ENCODE measurements at regions not wholly inside any gene's neighbourhood (a gene's known extent, or its start where the extent isn't known, plus 50 kb on each side); places are given as distances from the start of the nearest gene placed in this dataset.
"Not testable (repeated sequence)": the region's sequence is repeated elsewhere in the genome, so short reads cannot be mapped to it uniquely, and the experiment has no call there.

DNA sequence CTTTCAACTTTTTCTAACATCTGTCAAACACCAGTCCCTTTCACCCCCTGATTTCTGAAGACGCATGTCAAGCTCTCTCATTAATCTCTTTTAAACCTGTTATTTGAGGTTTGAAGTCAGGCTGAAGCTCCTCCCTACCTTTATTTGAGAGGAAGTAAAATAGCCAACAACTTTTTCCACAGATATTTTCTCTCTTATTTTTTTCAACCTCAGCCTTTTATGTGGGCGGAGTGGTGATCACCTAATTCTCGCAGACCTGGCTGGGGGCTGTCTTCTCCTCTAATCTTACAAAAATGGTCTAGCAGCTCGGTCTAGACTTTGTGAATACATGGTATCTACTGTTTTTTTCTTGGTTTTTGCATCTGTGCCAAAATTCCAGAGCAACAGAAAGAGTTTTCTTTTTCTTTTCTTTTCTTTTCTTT, 395.7 kb upstream of the ACTBL2 start:
- Histone ChIP-seq H3K27ac (no peak overlapping the region), H3K36me3 (replicated peaks in 1 of 2; ENCODE audit: insufficient read depth in 1 of 2, low read depth in 2 of 2) (no peaks in the 10 kb centered on the region), H3K4me3 (no peak overlapping the region), H3K9me3 (no peaks in the 10 kb centered on the region), H3K4me1 (no peaks in the 10 kb centered on the region), H3K27me3 (no peaks in the 10 kb centered on the region)
- TF ChIP-seq, protein P1, sequence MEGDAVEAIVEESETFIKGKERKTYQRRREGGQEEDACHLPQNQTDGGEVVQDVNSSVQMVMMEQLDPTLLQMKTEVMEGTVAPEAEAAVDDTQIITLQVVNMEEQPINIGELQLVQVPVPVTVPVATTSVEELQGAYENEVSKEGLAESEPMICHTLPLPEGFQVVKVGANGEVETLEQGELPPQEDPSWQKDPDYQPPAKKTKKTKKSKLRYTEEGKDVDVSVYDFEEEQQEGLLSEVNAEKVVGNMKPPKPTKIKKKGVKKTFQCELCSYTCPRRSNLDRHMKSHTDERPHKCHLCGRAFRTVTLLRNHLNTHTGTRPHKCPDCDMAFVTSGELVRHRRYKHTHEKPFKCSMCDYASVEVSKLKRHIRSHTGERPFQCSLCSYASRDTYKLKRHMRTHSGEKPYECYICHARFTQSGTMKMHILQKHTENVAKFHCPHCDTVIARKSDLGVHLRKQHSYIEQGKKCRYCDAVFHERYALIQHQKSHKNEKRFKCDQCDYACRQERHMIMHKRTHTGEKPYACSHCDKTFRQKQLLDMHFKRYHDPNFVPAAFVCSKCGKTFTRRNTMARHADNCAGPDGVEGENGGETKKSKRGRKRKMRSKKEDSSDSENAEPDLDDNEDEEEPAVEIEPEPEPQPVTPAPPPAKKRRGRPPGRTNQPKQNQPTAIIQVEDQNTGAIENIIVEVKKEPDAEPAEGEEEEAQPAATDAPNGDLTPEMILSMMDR (IDR thresholded peaks at IDR 0.05), result no peak
- no peak for TF ChIP-seq POLR2A (IDR thresholded peaks at IDR 0.05)
- intact Hi-C loops (cut with DNase I), result no loop called here
- ATAC-seq, result no peak
- no peak for DNase-seq
- 70 to 79% methylated on average over 4 of the region's 4 CpGs for WGBS, 2 donors

GRCh38 chr5:57871496-57871895, 388.9 kb upstream of the ACTBL2 start:
- ATAC-seq (no peak), DNase-seq (no peak)
- no peak overlapping the region for H3K4me3 ChIP-seq
- 86% methylated on average over 1 of the region's 1 CpG for WGBS, 2 donors
- H3K36me3 ChIP-seq (replicated peaks in 1 of 2; ENCODE audit: insufficient read depth in 1 of 2, low read depth in 2 of 2), result no peaks in the 10 kb centered on the region
- no peaks in the 10 kb centered on the region for H3K9me3 ChIP-seq
- intact Hi-C loops (cut with DNase I), result no loop called here
- no peaks in the 10 kb centered on the region for H3K4me1 ChIP-seq
- TF ChIP-seq, protein P1 (IDR thresholded peaks at IDR 0.05), result no peak
- TF ChIP-seq POLR2A (IDR thresholded peaks at IDR 0.05), result no peak
- H3K27ac ChIP-seq, result no peak overlapping the region
- no peaks in the 10 kb centered on the region for H3K27me3 ChIP-seq

DNA sequence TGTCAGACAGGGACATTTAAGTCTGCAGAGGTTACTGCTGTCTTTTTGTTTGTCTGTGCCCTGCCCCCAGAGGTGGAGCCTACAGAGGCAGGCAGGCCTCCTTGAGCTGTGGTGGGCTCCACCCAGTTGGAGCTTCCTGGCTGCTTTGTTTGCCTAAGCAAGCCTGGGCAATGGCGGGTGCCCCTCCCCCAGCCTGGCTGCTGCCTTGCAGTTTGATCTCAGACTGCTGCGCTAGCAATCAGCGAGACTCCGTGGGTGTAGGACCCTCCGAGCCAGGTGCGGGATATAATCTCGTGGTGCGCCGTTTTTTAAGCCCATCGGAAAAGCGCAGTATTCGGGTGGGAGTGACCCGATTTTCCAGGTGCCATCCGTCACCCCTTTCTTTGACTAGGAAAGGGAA, 387.7 kb upstream of the ACTBL2 start:
- H3K4me1 ChIP-seq; H3K36me3 ChIP-seq (replicated peaks in 1 of 2; ENCODE audit: insufficient read depth in 1 of 2, low read depth in 2 of 2); H3K4me3 ChIP-seq; H3K27ac ChIP-seq; DNase-seq; H3K9me3 ChIP-seq; H3K27me3 ChIP-seq; ATAC-seq; intact Hi-C loops (cut with DNase I): not testable (repeated sequence)
- 83% methylated on average over 6 of the region's 14 CpGs; no CpG with 5 or more reads in 1 of the 2 donors for WGBS, 2 donors

DNA sequence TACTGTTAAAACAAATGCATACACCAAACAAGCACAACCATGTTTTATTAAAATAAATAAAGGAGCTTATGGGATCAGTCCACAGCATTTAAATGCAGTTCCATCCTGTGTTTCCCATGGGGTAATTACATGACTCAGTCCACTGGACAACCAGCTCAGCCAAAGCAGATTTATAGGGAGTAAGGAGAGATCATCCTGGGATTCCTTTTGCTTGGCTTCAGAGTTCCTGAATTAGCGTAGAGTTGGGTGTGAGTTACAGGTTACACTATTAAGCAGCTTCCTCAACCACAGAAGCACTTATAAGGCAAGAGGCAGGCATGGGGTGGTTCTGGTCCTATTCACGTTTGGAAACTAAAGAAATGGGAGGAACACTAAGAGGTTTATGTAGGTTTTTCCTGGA, 381.1 kb upstream of the ACTBL2 start:
- no peak for ATAC-seq
- Histone ChIP-seq H3K27ac (no peak overlapping the region), H3K4me1 (no peaks in the 10 kb centered on the region), H3K27me3 (no peaks in the 10 kb centered on the region), H3K36me3 (replicated peaks in 1 of 2; ENCODE audit: insufficient read depth in 1 of 2, low read depth in 2 of 2) (no peaks in the 10 kb centered on the region), H3K9me3 (no peaks in the 10 kb centered on the region), H3K4me3 (no peak overlapping the region)
- TF ChIP-seq, protein P1 (IDR thresholded peaks at IDR 0.05), result no peak
- TF ChIP-seq POLR2A (IDR thresholded peaks at IDR 0.05), result no peak
- intact Hi-C loops (cut with DNase I), result no loop called here
- WGBS, 2 donors, result 81 to 91% methylated on average over 2 of the region's 2 CpGs
- no peak for DNase-seq

DNA sequence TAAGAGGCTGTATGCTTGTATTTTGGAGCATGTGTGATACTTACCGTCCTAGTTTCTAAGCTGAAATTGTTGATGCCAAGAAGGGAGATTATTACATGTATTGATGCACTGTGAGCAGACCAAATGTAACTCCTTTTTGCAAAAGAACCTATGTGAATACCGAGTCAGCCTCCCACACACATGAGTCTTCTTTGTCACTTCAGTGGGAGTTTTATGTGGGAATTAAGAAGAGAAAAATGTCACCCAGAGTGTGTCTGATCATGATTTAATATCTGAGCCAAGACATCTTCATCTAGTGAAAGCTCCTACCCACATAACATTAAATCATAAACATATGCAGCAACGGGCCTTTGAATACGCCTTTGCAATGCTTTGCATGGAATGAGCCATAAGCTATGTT, 380.3 kb upstream of the ACTBL2 start:
- intact Hi-C loops (cut with DNase I), result no loop called here
- WGBS, 2 donors, result 76 to 80% methylated on average over 4 of the region's 4 CpGs
- no peak for DNase-seq
- H3K4me3 ChIP-seq, result no peak overlapping the region
- no peak for ATAC-seq
- TF ChIP-seq, protein P1 (IDR thresholded peaks at IDR 0.05), result no peak
- TF ChIP-seq POLR2A (IDR thresholded peaks at IDR 0.05), result no peak
- no peaks in the 10 kb centered on the region for H3K9me3 ChIP-seq
- no peak overlapping the region for H3K27ac ChIP-seq
- H3K4me1 ChIP-seq, result no peaks in the 10 kb centered on the region
- H3K27me3 ChIP-seq, result no peaks in the 10 kb centered on the region
- no peaks in the 10 kb centered on the region for H3K36me3 ChIP-seq (replicated peaks in 1 of 2; ENCODE audit: insufficient read depth in 1 of 2, low read depth in 2 of 2)
